GM19240 (cell line): ENCODE measurements at regions not wholly inside any gene's neighbourhood (a gene's known extent, or its start where the extent isn't known, plus 50 kb on each side); places are given as distances from the start of the nearest gene placed in this dataset.
"Not testable (repeated sequence)": the region's sequence is repeated elsewhere in the genome, so short reads cannot be mapped to it uniquely, and the experiment has no call there.

Experiments used
- DNase-seq: peaks from one replicate; pipeline ENCODE4 v3.0.0; 2011; ENCODE audit warnings: low spot score; ENCODE audit not compliant: insufficient read length

DNA sequence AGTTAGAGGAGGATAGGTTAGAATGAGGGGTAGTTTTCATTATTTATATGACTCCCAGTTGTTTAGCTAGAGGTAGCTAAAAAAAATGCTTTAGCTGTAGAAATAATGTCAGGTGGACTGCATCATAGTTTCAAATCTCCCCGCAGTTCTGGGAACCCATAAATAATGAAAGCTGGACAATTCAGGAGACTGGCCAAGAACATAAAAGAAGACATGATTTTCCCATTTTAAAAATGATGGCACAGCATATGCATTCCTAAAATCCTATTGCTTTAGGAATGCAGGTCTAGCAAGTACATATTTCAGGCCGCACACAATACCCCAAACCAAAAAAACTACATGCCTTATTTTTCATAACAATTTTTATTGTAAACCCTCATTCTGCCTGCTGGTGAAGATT, 143.3 kb downstream of the CTH start:
- DNase-seq = no peak

DNA sequence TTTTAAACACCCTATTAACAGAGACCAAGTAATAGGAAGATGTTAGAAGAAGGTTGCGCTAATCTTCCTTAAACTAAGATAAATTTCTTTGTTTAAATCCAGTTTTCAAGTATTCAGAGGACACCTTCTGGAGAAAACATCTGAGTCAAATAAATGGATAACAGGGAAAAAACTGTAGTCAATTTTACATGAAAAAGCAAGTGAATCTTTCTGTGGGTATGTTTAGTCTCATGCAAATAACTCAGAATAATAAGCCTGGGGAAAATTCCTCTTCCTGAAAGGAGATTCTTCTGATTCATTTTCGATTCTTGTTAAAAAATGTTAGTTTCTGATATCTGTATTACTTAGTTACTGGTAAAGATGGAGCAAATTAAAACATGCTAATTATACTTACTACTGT, 145.5 kb downstream of the CTH start:
- DNase-seq = no peak

DNA sequence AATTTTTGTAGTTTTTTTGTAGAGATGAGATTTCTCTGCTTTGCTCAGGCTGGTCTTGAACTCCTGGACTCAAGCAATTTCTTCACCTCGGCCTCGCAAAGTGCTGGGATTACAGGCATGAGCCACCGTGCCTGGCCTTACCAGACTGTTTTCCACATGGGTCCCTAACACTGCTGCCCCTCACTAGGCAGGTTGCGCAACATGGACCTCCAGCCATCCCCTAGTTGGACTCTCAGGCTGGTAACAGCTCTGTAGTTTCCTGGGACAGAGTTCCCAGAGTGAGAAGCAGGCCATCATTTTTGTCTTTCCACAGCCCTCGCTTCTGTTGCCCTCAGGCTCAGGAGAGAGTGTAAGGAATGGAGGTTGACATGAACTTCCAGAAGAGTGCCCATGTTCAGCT, 156.1 kb downstream of the CTH start:
- DNase-seq = no peak

DNA sequence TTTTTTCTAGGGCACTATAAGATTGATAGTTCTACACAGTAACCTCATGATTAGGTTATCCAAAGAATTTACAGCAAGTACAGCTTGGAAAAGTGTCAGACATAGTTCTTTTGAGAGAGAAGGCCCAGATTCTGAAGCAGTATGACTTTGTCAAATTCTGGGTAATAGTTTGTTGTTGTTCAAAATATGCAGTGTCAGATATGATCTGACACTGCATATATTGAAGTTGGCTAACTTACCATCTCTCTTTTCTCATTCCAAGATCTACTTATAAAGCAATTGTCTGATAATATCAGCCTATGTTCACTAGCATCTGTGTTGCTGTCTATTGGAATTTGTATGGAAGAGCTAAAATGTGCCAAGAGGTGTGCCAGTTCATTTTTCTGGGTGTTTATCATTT, 160.1 kb downstream of the CTH start:
- no peak for DNase-seq

DNA sequence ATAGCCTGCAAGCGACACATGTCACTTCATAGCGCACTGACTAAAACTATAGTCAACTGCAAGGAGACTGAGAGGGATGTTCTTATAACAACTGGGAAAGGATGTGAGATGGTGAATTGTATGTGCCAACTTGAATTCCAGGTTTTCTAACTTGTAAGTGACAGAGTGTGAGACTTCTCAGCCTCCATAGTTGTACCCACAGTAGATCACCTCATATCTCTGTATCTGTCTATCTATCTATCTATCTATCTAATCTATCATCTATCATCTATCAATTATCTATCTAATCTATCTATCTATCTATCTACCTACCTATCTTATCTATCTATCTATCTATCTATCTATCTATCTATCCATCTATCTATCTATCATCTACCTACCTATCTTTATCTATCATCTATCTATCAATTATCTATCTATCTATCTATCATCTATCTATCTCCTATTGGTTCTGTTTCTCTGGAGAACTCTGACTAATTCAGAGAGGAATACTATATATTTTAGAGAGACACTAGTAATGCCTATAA, 162.3 kb downstream of the CTH start:
- DNase-seq = no peak

DNA sequence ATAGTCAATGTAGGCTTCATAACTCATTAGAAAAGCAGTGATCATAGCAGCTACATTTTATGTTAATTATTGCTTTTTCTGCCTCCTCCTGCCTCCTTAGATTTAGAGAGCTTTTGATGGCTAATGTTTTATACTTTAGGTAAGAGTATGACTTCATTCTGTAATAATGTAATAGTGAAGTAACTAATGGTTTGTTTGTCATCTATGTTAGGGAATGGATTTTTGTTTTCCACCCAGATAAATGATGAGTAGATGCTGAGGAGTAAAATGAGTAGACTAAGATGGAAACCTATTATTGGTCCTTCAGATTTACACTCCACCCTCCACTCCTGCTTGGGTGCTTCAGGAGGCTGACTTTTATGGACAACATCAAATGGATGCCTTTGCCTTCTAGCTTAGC, 170.6 kb downstream of the CTH start:
- no peak for DNase-seq

DNA sequence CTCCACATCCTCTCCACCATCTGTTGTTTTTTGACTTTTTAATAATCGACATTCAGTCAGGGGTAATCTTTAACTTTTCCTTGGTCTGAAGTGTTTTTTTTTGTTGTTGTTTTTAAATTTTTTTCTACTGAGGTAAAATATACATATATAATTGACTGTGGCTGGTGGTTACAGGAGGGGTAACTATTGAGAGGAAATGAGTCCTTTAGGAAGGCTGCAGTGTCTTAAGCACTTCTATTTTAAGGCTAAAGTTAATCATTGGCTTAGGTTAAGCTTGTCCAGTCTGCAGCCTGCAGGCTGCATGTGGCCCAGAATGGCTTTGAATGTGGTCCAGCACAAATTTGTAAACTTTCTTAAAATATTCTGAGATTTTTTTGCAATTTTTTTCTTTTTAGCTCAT, 172.5 kb downstream of the CTH start:
- no peak for DNase-seq

DNA sequence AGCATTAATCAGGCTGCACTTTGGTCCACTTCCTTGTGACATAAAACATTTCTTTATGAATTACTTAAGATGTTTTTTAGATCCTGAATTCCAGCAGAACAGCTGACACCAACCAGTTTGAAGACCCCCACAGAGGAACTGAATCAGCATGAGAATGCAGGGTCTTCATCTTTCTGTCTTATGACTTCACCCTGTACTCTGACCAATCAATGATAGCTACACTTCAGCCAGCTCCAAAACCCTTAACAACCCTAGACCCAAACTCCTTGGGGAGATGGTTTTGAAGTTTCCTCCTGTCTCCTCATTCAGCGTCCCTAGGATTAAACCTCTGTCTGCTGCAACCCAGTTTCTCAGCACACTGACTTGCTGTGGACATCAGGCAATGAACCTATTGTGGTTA, 175.0 kb downstream of the CTH start:
- DNase-seq = no peak

DNA sequence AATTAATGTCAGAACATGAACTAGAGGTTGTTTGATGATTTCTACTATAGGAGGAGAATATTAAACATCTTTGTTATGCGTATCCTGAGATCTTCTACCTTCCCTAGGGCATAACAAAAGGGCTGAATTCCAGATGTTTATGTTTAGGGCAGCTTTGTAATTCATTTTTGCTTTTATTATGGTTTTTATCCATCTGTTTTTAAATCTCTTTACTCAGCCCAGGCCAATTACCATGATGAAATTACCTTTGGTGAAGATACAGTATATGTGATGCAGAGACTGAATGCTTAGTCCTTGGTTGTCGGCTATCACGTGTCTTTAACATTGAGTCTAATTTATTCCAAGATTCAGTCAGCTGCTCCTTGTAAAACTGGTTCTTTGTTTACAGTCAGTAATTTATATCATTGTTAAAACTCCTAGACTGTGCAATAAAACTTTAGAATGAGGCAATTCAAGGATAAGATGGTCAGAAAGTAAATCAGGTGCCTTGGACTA, 176.9 kb downstream of the CTH start:
- DNase-seq = no peak

DNA sequence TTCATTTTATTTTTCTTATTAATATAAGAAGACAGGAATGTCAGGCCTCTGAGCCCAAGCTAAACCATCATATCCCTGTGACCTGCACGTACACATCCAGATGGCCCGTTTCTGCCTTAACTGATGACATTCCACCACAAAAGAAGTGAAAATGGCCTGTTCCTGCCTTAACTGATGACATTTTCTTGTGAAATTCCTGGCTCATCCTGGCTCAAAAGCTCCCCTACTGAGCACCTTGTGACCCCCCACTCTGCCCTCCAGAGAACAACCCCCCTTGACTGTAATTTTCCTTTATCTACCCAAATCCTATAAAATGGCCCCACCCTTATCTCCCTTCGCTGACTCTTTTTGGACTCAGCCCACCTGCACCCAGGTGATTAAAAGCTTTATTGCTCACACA, 182.5 kb downstream of the CTH start:
- DNase-seq = not testable (repeated sequence)

DNA sequence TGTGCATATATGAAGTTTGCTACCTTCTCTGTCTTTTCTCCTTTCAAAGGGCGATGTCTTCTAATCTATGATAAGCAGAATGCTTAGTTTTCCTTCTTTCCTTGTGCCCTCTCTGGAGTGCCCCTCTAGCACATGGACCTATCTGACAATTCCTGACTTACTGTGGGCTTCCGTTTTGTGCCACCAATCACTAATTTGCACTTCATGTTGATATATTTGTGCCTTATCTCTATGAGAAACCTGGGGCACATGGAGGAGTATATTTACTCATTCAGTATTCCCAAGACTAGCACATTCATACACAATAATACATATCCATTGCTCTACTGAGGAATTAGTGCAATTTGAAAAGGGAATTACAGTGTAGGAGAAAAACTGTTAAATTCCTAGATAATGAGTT, 197.7 kb downstream of the CTH start:
- DNase-seq = no peak

DNA sequence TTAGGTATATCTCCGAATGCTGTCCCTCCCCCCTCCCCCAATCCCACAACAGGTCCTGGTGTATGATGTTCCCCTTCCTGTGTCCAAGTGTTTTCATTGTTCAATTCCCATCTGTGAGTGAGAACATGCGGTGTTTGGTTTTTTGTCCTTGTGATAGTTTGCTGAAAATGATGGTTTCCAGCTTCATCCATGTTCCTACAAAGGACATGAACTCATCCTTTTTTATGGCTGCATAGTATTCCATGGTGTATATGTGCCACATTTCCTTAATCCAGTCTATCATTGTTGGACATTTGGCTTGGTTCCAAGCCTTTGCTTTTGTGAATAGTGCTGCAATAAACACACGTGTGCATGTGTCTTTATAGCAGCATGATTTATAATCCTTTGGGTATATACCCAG, 199.1 kb downstream of the CTH start:
- DNase-seq = not testable (repeated sequence)

DNA sequence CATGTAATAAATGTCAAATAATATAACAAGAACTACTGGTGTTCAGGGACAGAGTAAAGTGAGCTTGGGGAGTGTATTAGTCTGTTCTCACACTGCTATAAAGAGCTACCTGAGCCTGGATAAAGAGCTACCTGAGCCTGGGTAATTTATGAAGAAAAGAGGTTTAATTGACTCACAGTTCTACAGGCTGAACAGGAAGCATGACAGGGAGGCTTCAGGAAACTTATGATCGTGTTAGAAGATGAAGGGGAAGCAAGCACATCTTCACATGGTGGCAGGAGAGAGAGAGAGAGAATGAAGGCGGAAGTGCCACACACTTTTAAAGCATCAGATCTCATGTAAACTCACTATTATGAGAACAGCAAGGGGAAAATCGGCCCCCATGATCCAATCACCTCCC, 205.9 kb downstream of the CTH start:
- no peak for DNase-seq

DNA sequence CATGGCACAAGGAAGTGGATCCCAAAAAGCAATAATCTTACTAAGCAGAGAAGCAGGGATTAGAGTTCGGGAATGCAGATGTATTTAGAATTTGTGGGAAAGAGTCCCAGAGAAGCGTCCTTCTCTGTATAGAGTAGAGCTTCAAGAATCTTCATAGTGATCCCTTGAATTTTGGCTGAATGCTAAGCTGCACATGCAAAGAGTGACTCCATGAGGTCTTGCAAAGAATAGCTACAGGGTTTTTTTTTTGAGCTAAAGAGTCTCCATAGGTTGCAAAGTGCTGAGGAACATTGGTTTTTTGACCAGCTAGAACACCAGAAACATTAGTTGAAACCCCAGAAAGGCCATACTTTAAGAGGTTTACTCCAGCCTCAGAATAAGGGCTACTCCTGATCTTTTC, 206.7 kb downstream of the CTH start:
- no peak for DNase-seq

DNA sequence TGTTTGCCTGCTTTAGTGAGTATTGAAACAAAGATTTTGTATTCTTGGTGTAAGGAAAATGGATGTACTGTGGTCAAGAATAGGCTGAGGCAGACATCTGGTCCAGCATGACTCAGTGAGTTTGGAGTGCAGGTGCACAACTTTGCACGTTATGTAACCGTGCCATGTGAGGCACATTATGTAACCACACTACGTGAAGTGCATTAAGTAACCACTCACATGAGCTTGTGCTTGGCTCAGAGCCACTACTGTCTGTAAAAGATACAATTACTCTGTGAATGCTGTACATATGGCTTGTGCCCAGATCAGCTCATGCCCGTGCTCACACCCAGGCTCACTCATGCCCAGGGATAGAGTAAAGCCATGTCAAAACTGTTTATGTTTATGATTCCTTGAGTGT, 216.8 kb downstream of the CTH start:
- DNase-seq = no peak

DNA sequence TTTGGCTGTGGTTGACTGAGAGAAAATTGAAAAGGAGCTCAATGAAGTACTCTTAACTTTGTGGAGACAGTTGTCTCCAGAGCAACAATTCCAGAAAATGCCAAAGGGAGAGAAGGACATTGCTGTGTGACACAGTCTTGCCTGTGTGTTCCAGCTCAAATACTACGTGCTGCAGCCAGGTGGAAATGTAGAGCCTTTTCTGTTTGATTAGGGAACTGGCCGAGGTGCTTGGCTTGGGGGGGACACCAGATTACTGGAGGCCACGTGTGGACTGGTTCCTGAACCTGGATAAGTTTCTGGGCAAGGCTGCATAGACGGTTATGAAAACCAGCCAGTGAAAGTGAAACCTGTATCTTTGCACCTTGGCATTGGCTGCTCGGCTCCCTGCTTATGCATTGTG, 217.9 kb downstream of the CTH start:
- DNase-seq = no peak

DNA sequence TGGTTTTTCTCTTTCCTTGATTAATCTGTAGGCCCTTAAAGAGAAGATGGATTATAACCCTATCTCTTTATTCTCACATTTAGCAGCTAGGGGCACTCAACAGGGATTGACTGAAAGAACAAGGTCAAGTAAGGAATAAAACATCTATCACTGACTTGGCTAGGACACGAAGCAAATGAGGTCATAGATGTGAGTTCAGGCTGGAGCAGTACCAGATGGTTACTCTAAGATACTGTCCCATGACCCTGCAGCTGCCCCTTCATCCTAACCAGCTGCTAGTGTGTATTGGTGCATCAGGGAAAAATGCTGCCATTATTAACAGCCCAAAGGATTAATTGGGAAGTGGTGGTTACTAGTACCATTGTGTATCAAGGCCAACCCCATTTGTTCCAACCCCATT, 221.9 kb downstream of the CTH start:
- no peak for DNase-seq

DNA sequence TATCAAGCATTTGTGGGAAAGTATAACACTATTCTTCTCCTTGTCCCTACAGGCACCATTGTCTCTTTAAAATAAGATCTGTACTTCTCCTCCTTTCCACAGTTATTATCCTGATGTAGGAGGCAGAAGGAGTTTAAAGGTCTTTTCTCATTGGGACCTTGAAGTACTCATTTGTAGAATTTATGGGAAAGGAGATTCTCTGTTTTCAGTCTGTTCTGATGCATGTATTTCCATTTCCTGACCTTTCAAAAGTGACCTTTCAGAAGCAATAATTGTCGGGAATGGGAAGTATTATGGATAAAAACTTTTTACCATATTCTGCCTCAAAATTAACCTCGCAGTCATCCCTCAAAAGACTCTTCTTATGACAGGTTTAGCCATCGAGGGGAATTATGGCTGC, 224.8 kb downstream of the CTH start:
- DNase-seq = no peak

DNA sequence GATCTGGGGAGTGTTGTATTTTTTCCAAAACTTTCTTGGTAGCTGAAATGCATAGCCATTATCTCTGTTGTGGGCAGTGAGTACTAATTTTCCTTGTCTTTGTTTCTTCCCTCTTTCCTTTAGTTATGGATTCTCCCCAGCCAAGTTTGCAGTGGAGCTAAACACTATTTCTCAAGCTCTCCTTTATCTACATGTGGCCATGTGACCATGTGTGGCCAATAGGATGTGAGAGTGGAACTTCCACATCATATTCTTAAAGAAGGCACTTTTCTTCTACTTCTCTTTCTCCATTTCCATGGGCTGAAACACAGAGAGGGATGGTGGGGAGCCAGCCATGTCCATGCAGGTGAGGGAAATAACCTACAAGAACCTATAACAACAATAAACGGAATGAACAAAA, 230.8 kb downstream of the CTH start:
- DNase-seq = no peak

DNA sequence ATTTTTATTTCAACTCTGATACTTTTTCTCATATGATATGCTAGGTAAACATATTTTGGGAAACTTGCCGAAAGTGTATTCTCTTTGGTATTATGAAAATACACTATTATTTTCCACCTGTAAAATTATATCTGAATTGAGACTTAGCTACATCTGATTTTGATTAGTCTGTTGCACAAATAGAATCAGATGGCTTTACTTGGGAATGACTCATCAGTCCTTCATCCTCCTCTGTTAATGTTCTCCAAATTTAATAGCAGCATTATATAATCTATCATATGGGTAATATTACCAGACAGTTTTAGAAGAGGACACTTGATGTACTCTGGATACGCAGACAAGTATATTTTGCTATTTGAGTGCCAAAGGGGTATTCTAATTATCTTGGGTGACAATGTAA, 245.3 kb downstream of the CTH start:
- no peak for DNase-seq

DNA sequence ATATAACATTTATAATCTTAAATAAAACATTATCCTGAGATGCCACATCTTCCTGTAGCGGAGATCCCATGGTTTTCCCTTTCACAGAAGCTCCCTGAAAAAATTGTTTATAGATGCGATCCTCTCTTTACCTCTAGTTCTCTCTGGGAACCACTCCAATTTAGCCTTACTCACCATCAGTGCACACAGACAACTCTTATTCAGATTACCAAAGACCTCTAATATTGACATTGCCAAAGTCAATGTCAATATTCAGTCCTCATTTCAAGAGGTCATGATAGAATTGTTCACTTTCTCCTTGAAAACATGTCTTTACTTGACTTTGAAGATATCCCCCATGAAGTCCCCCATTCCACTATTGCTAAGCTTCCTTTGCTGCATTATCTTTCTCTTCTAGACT, 248.8 kb downstream of the CTH start:
- DNase-seq = no peak

DNA sequence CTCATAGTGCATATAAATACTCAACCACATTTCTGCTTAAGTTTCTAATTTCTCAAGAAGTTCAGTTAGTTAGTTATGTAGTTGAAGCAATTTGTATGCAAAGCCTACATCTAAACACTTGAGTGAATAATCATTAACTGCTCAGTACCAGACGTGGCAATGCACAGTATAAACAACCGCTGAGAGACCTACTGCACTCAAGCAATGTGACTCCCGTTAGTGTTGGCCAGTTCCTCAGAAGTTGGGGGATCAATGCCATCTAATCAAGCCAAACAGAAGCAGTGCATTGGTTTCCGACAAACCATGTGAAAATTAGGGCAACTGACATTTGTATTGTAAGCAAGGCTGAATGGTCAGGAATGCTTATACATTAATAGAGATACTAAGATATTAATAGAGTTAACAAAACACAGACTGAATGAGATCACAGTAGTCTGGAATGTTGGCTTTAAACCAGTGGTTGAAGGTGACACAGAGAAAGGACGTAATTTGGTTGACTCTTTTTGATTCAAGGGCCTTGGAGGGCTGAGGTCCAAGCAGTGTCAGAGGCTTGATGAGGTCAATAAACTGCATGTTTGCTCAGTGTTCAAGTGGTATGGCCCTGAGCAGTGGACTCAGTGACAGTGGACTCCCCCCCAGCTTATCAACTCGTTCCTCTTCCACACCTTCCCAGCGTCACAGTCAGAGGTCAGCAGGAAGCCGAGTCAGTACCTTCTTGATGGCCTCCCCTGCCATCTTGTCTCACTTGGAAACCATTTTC, 255.5 kb downstream of the CTH start:
- DNase-seq = no peak

DNA sequence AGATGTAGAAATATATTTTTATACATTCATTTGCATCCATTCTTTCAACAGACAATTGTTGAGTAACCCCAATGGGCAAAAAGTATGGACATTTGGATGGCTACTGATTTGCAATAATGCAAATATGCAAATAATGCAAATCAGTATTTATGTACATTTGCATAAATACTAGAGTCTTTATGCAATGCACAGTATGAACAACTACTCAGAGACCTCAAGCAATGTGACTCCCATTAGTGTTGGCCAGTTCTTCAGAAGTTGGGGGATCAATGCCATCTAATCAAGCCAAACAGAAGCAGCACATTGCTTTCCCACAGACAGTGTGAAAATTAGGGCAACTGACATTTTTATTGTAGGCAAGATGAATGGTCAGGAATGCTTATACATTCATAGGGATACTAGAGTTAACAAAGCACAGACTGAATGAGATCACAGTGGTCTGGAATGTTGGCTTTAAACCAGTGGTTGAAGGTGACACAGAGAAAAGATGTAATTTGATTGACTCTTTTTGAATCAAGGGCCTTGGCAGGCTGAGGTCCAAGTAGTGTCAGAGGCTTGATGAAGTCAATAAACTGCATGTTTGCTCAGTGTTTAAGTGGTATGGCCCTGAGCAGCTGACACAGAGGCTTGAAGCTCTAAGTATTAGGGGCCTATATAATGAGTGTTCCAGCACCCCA, 256.6 kb downstream of the CTH start:
- DNase-seq = no peak
